CD4-positive, CD25-positive, alpha-beta regulatory T cell (primary cell): ENCODE measurements at regions not wholly inside any gene's neighbourhood (a gene's known extent, or its start where the extent isn't known, plus 50 kb on each side); places are given as distances from the start of the nearest gene placed in this dataset.

Experiments
- ATAC-seq, 2 donors: fragments of 150-1000 bp; cut with Tn5 transposase; one replicate each; pipeline ENCODE4 v1.10.0; 2021; ENCODE audit warnings: low read depth in 2 of 2, moderate number of reproducible peaks in 2 of 2, moderate library complexity in 1 of 2
- DNase-seq, 3 donors: peaks; one replicate each; pipeline versions ENCODE4 v3.0.0 to v3.0.0-alpha.2; 2012 to 2022; ENCODE audit warnings: mixed read lengths in 1 of 3
- H3K27ac ChIP-seq: one replicate; pipeline ENCODE4 v1.7.0; 2013; ENCODE audit warnings: mild to moderate bottlenecking, low read length; ENCODE audit not compliant: insufficient read depth, poor library complexity, severe bottlenecking
- H3K27me3 ChIP-seq: one replicate; pipeline ENCODE4 v1.7.0; 2013; ENCODE audit warnings: low read length; ENCODE audit not compliant: control insufficient read depth, insufficient read depth
- H3K36me3 ChIP-seq: one replicate; pipeline ENCODE4 v1.7.0; 2013; ENCODE audit warnings: mild to moderate bottlenecking, low read length, moderate library complexity; ENCODE audit not compliant: control insufficient read depth, insufficient read depth
- H3K4me1 ChIP-seq: 2 replicates; pipeline ENCODE4 v1.7.0; 2013; ENCODE audit warnings: mild to moderate bottlenecking, low read length; ENCODE audit not compliant: insufficient read depth, control insufficient read depth, poor library complexity, severe bottlenecking
- H3K4me3 ChIP-seq: one replicate; pipeline ENCODE4 v1.7.0; 2013; ENCODE audit warnings: low read depth, mild to moderate bottlenecking, low read length, moderate library complexity
- H3K9me3 ChIP-seq, 2 experiments: 1 replicate in 1 of 2; 2 replicates in 1 of 2; pipeline ENCODE4 v1.7.0; 2013; ENCODE audit warnings: low read length in 2 of 2, mild to moderate bottlenecking in 1 of 2, moderate library complexity in 1 of 2; ENCODE audit not compliant: control insufficient read depth in 2 of 2
- H3K27ac Mint-ChIP-seq, 3 donors: one replicate each; pipeline ENCODE4 v1.8.0; 2020 to 2022; ENCODE audit warnings: mild to moderate bottlenecking in 3 of 3, mixed read lengths in 3 of 3, moderate library complexity in 2 of 3
- H3K27me3 Mint-ChIP-seq: one replicate; pipeline ENCODE4 v1.8.0; 2022; ENCODE audit warnings: mild to moderate bottlenecking, mixed read lengths
- H3K36me3 Mint-ChIP-seq: one replicate; pipeline ENCODE4 v1.8.0; 2020; ENCODE audit warnings: mixed read lengths
- H3K4me1 Mint-ChIP-seq, 4 donors: one replicate each; pipeline ENCODE4 v1.8.0; 2020 to 2022; ENCODE audit warnings: mixed read lengths in 4 of 4, mild to moderate bottlenecking in 1 of 4
- H3K4me3 Mint-ChIP-seq, 4 donors: one replicate each; pipeline ENCODE4 v1.8.0; 2020 to 2022; ENCODE audit warnings: mild to moderate bottlenecking in 4 of 4, mixed read lengths in 4 of 4, moderate library complexity in 3 of 4
- H3K9me3 Mint-ChIP-seq, 7 donors: one replicate each; pipeline ENCODE4 v1.8.0; 2020 to 2022; ENCODE audit warnings: mixed read lengths in 7 of 7, mild to moderate bottlenecking in 3 of 7, moderate library complexity in 2 of 7

- Histone ChIP-seq H3K36me3 (no peaks in the 10 kb centered on the region), H3K27ac (no peak overlapping the region), H3K9me3 (no peaks in the 10 kb centered on the region), H3K27me3 (peaks cover 8% of the 10 kb centered on the region), H3K4me1 (no peaks in the 10 kb centered on the region), H3K4me3 (no peak overlapping the region)
- DNase-seq (no peak), ATAC-seq (no peak)
- Mint-ChIP-seq H3K4me1 (no peaks in the 10 kb centered on the region), H3K36me3 (no peaks in the 10 kb centered on the region), H3K4me3 (no peak overlapping the region), H3K27me3 (peaks cover 26% of the 10 kb centered on the region), H3K9me3 (peaks cover 0 to 5% (median 0%) of the 10 kb centered on the region in 7 donors), H3K27ac (no peak overlapping the region)
Measured at GRCh38 chr14:56887216-56887615, 76.9 kb upstream of the OTX2 start.

GRCh38 chr14:56886471-56887062 is 76.3 kb upstream of the OTX2 start:
- Histone ChIP-seq H3K27ac (no peak overlapping the region), H3K9me3 (no peaks in the 10 kb centered on the region), H3K27me3 (peaks cover 8% of the 10 kb centered on the region), H3K4me1 (no peaks in the 10 kb centered on the region), H3K36me3 (no peaks in the 10 kb centered on the region), H3K4me3 (no peak overlapping the region)
- ATAC-seq (no peak), DNase-seq (no peak)
- H3K4me3 Mint-ChIP-seq, result no peak overlapping the region
- no peaks in the 10 kb centered on the region for H3K36me3 Mint-ChIP-seq
- H3K4me1 Mint-ChIP-seq, result no peaks in the 10 kb centered on the region
- H3K27me3 Mint-ChIP-seq, result peaks cover 22% of the 10 kb centered on the region
- no peak overlapping the region for H3K27ac Mint-ChIP-seq
- peaks cover 0 to 5% (median 0%) of the 10 kb centered on the region in 7 donors for H3K9me3 Mint-ChIP-seq

DNA sequence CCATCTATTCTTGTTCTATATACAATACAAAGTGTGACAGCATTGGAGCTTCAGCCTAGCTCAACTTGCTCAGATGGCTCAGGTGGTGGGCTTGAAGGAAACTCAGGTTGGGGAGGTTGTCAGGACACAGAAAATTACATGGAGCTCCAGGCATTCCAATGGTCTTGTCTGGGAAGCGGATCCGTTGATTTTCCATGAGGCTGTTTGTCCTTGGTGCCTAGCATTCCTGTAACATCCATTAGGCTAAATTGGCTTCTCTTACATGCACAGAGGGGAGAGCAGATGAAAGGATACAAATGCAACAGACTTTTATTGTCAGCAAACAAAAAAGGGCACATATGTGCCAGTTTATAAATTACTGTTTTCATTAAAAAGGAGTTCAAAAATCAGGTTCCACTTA is 75.5 kb upstream of the OTX2 start:
- no peak overlapping the region for H3K4me3 ChIP-seq
- no peak overlapping the region for H3K27ac Mint-ChIP-seq
- DNase-seq (no peak), ATAC-seq (no peak)
- peaks cover 0 to 5% (median 0%) of the 10 kb centered on the region in 7 donors for H3K9me3 Mint-ChIP-seq
- no peak overlapping the region for H3K4me3 Mint-ChIP-seq
- H3K36me3 ChIP-seq, result no peaks in the 10 kb centered on the region
- H3K4me1 ChIP-seq, result no peaks in the 10 kb centered on the region
- no peaks in the 10 kb centered on the region for H3K4me1 Mint-ChIP-seq
- H3K27me3 ChIP-seq, result peaks cover 6% of the 10 kb centered on the region
- H3K27ac ChIP-seq, result no peak overlapping the region
- H3K9me3 ChIP-seq, result no peaks in the 10 kb centered on the region
- H3K36me3 Mint-ChIP-seq, result no peaks in the 10 kb centered on the region
- H3K27me3 Mint-ChIP-seq, result peaks cover 15% of the 10 kb centered on the region

- H3K36me3 Mint-ChIP-seq, result no peaks in the 10 kb centered on the region
- no peaks in the 10 kb centered on the region for H3K4me1 Mint-ChIP-seq
- Histone ChIP-seq H3K36me3 (no peaks in the 10 kb centered on the region), H3K4me1 (no peaks in the 10 kb centered on the region), H3K27me3 (peaks cover under 1% of the 10 kb centered on the region), H3K27ac (no peak overlapping the region), H3K4me3 (no peak overlapping the region), H3K9me3 (no peaks in the 10 kb centered on the region)
- no peak overlapping the region for H3K27ac Mint-ChIP-seq
- H3K9me3 Mint-ChIP-seq, result peaks cover 0 to 5% (median 2%) of the 10 kb centered on the region in 7 donors
- ATAC-seq, result no peak
- DNase-seq, result no peak
- no peak overlapping the region for H3K4me3 Mint-ChIP-seq
- peaks cover 12% of the 10 kb centered on the region for H3K27me3 Mint-ChIP-seq
Measured at GRCh38 chr14:56884617-56885016, 74.3 kb upstream of the OTX2 start.

DNA sequence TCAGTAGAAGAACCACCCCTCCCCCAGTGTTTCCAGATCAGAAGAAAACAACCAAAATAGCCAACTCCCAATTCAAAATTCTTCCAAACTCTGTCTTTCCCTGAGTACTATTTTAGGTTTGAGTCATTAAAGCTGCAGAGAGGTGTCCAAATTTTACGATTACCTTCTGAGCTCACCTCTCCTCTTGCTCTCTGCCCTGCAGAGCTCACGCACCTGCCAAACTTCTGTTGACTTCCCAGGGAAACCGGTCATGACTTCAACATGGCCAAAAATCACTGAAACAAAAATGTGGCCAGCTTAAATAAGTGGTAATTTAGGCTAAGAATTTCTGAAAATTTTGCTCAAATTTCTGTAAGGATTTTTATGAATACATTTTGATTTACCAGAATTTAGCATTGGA is 70.9 kb upstream of the OTX2 start:
- DNase-seq, result no peak

DNA sequence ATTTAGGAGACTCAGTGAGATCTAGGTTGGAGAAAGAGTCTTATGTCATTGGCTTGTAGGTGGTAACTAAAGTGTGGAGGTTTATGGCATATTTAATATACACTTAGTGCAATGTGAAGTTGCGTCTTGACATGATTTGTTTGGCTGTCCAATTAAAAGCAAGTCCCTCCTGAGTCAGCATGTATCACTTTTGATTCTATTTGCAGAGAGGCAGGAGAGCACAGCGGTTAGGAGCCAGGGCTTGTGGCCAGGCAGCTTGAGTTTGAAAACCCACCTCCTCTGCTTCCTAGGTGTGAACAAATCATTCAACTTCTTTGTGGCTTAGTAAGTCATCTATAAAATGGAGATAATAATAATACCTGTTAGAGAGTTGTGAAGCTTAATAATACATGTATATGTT is 68.5 kb upstream of the OTX2 start:
- H3K4me1 ChIP-seq, result no peaks in the 10 kb centered on the region
- no peaks in the 10 kb centered on the region for H3K4me1 Mint-ChIP-seq
- no peak overlapping the region for H3K27ac ChIP-seq
- no peak for ATAC-seq
- no peaks in the 10 kb centered on the region for H3K36me3 Mint-ChIP-seq
- no peak overlapping the region for H3K27ac Mint-ChIP-seq
- no peaks in the 10 kb centered on the region for H3K27me3 ChIP-seq
- H3K9me3 Mint-ChIP-seq, result peaks cover 0 to 5% (median 3%) of the 10 kb centered on the region in 7 donors
- no peak overlapping the region for H3K4me3 Mint-ChIP-seq
- DNase-seq, result no peak
- H3K4me3 ChIP-seq, result no peak overlapping the region
- H3K9me3 ChIP-seq, result no peaks in the 10 kb centered on the region
- no peaks in the 10 kb centered on the region for H3K36me3 ChIP-seq
- peaks cover 9% of the 10 kb centered on the region for H3K27me3 Mint-ChIP-seq

More for the DNA sequence above, 70.9 kb upstream of the OTX2 start:
- Histone ChIP-seq H3K27ac (no peak overlapping the region), H3K9me3 (no peaks in the 10 kb centered on the region), H3K27me3 (no peaks in the 10 kb centered on the region), H3K4me1 (no peaks in the 10 kb centered on the region), H3K36me3 (no peaks in the 10 kb centered on the region), H3K4me3 (no peak overlapping the region)
- H3K4me3 Mint-ChIP-seq, result no peak overlapping the region
- no peak for ATAC-seq
- no peaks in the 10 kb centered on the region for H3K4me1 Mint-ChIP-seq
- no peaks in the 10 kb centered on the region for H3K36me3 Mint-ChIP-seq
- peaks cover 9% of the 10 kb centered on the region for H3K27me3 Mint-ChIP-seq
- no peak overlapping the region for H3K27ac Mint-ChIP-seq
- peaks cover 0 to 6% (median 3%) of the 10 kb centered on the region in 7 donors for H3K9me3 Mint-ChIP-seq

- Histone ChIP-seq H3K27me3 (no peaks in the 10 kb centered on the region), H3K36me3 (no peaks in the 10 kb centered on the region), H3K9me3 (no peaks in the 10 kb centered on the region), H3K27ac (no peak overlapping the region), H3K4me3 (no peak overlapping the region), H3K4me1 (no peaks in the 10 kb centered on the region)
- ATAC-seq, result no peak
- H3K27me3 Mint-ChIP-seq, result peaks cover 5% of the 10 kb centered on the region
- no peak overlapping the region for H3K27ac Mint-ChIP-seq
- no peak for DNase-seq
- H3K4me3 Mint-ChIP-seq, result no peak overlapping the region
- H3K9me3 Mint-ChIP-seq, result peaks cover 0 to 4% (median 2%) of the 10 kb centered on the region in 7 donors
- H3K36me3 Mint-ChIP-seq, result no peaks in the 10 kb centered on the region
- no peaks in the 10 kb centered on the region for H3K4me1 Mint-ChIP-seq
Measured at GRCh38 chr14:56875104-56875675, 64.9 kb upstream of the OTX2 start.

- DNase-seq (peak in 1 of 3 donors; percentile 2), ATAC-seq (no peak)
- no peaks in the 10 kb centered on the region for H3K9me3 ChIP-seq
- peaks cover 5% of the 10 kb centered on the region for H3K27me3 Mint-ChIP-seq
- H3K4me1 Mint-ChIP-seq, result no peaks in the 10 kb centered on the region
- H3K27me3 ChIP-seq, result no peaks in the 10 kb centered on the region
- no peak overlapping the region for H3K27ac ChIP-seq
- H3K4me1 ChIP-seq, result no peaks in the 10 kb centered on the region
- H3K36me3 Mint-ChIP-seq, result no peaks in the 10 kb centered on the region
- no peak overlapping the region for H3K4me3 ChIP-seq
- H3K36me3 ChIP-seq, result no peaks in the 10 kb centered on the region
- H3K4me3 Mint-ChIP-seq, result no peak overlapping the region
- peaks cover 0 to 4% (median 0%) of the 10 kb centered on the region in 7 donors for H3K9me3 Mint-ChIP-seq
- no peak overlapping the region for H3K27ac Mint-ChIP-seq
Measured at GRCh38 chr14:56874375-56874774, 64.1 kb upstream of the OTX2 start.
